Kidney epithelial cell (primary cell): ENCODE measurements at regions not wholly inside any gene's neighbourhood (a gene's known extent, or its start where the extent isn't known, plus 50 kb on each side); places are given as distances from the start of the nearest gene placed in this dataset.
"Not testable (repeated sequence)": the region's sequence is repeated elsewhere in the genome, so short reads cannot be mapped to it uniquely, and the experiment has no call there.

Experiments
- DNase-seq: peaks from one replicate; pipeline ENCODE4 v3.0.0-alpha.2; 2010; ENCODE audit warnings: low read depth
- H3K27me3 ChIP-seq: 2 replicates; pipeline ENCODE4 v1.6.0; 2011; ENCODE audit warnings: low read length; ENCODE audit not compliant: control insufficient read depth, insufficient read depth
- H3K36me3 ChIP-seq: 2 replicates; pipeline ENCODE4 v1.5.1; 2011; ENCODE audit warnings: low read length; ENCODE audit not compliant: control insufficient read depth, insufficient read depth
- H3K4me3 ChIP-seq: 2 replicates; pipeline ENCODE4 v1.5.1; 2011; ENCODE audit warnings: low read depth, mild to moderate bottlenecking, control low read depth, low read length
- TF ChIP-seq, protein P1 (sequence below): IDR thresholded peaks from 2 replicates; pipeline ENCODE4 v1.5.1; 2011; ENCODE audit warnings: mild to moderate bottlenecking, moderate library complexity, low read length, control low read depth, inconsistent platforms; ENCODE audit not compliant: insufficient read depth, poor library complexity, severe bottlenecking

- no peaks in the 10 kb centered on the region for H3K27me3 ChIP-seq
- no peak for DNase-seq
- TF ChIP-seq, protein P1, sequence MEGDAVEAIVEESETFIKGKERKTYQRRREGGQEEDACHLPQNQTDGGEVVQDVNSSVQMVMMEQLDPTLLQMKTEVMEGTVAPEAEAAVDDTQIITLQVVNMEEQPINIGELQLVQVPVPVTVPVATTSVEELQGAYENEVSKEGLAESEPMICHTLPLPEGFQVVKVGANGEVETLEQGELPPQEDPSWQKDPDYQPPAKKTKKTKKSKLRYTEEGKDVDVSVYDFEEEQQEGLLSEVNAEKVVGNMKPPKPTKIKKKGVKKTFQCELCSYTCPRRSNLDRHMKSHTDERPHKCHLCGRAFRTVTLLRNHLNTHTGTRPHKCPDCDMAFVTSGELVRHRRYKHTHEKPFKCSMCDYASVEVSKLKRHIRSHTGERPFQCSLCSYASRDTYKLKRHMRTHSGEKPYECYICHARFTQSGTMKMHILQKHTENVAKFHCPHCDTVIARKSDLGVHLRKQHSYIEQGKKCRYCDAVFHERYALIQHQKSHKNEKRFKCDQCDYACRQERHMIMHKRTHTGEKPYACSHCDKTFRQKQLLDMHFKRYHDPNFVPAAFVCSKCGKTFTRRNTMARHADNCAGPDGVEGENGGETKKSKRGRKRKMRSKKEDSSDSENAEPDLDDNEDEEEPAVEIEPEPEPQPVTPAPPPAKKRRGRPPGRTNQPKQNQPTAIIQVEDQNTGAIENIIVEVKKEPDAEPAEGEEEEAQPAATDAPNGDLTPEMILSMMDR = no peak
- no peak overlapping the region for H3K4me3 ChIP-seq
- no peaks in the 10 kb centered on the region for H3K36me3 ChIP-seq
Measured at GRCh38 chr19:28065026-28065425, 1147.9 kb downstream of the UQCRFS1 start.

- no peaks in the 10 kb centered on the region for H3K36me3 ChIP-seq
- no peaks in the 10 kb centered on the region for H3K27me3 ChIP-seq
- TF ChIP-seq, protein P1 = no peak
- DNase-seq = no peak
- no peak overlapping the region for H3K4me3 ChIP-seq
Measured at GRCh38 chr19:28063702-28064101, 1149.2 kb downstream of the UQCRFS1 start.

GRCh38 chr19:28061111-28061510 lies 1151.8 kb downstream of the UQCRFS1 start:
- DNase-seq = no peak
- no peaks in the 10 kb centered on the region for H3K36me3 ChIP-seq
- no peak overlapping the region for H3K4me3 ChIP-seq
- H3K27me3 ChIP-seq = no peaks in the 10 kb centered on the region
- TF ChIP-seq, protein P1 = no peak

GRCh38 chr19:28057026-28057425 lies 1155.9 kb downstream of the UQCRFS1 start:
- H3K4me3 ChIP-seq, DNase-seq, H3K36me3 ChIP-seq, H3K27me3 ChIP-seq: not testable (repeated sequence)

GRCh38 chr19:28051047-28051446 lies 1161.9 kb downstream of the UQCRFS1 start:
- Histone ChIP-seq H3K4me3 (no peak overlapping the region), H3K27me3 (no peaks in the 10 kb centered on the region), H3K36me3 (no peaks in the 10 kb centered on the region)
- TF ChIP-seq, protein P1 = no peak
- no peak for DNase-seq

DNA sequence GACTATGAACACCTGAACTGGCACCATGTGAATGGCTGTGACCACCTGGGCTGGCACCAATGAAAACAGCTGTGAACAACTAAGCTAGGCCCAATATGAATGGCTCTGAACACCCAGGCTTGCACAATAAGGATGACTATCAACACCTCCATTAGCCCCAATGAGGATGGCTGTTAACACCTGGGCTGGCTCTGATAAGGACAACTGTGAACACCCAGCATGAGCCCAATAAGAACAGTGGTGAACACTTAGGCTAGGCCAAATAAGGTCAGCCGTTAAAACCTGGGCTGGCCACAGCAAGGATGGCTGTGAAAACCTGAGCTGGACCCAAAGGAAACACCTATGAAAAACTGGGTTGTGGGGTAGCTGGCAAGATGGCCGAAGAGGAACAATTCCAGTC lies 1163.1 kb downstream of the UQCRFS1 start:
- no peaks in the 10 kb centered on the region for H3K27me3 ChIP-seq
- no peak for DNase-seq
- no peak overlapping the region for H3K4me3 ChIP-seq
- no peaks in the 10 kb centered on the region for H3K36me3 ChIP-seq
- TF ChIP-seq, protein P1 = no peak
